DMS153 treated with DMSO at 0.1 percent for 48 hours (cell line): ENCODE measurements at regions not wholly inside any gene's neighbourhood (a gene's known extent, or its start where the extent isn't known, plus 50 kb on each side); places are given as distances from the start of the nearest gene placed in this dataset.

Experiments
- DNase-seq: peaks from one replicate; lab custom pipeline; 2025; ENCODE audit not compliant: unreplicated experiment; lab: John Stamatoyannopoulos, UW

DNA sequence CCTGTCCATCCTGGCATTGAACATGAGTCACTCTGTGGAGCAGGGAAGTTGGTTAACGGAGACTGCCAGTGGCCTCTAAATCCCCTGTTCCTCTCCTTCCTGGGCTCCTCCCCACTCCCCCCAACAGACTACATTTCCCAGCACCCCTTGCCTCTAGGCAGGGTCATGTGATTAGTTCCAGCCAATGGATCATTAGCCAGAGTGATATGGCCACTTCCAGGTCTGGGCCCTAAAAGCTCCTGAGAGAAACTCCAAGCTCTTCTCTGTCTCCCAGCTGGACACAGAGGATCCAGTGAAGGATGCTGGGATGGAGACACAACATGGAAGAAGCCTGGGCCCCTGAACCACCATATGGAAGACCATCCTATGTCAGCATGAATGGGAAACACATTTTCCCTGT lies 54.4 kb upstream of the RFLNA start:
- no peak for DNase-seq

DNA sequence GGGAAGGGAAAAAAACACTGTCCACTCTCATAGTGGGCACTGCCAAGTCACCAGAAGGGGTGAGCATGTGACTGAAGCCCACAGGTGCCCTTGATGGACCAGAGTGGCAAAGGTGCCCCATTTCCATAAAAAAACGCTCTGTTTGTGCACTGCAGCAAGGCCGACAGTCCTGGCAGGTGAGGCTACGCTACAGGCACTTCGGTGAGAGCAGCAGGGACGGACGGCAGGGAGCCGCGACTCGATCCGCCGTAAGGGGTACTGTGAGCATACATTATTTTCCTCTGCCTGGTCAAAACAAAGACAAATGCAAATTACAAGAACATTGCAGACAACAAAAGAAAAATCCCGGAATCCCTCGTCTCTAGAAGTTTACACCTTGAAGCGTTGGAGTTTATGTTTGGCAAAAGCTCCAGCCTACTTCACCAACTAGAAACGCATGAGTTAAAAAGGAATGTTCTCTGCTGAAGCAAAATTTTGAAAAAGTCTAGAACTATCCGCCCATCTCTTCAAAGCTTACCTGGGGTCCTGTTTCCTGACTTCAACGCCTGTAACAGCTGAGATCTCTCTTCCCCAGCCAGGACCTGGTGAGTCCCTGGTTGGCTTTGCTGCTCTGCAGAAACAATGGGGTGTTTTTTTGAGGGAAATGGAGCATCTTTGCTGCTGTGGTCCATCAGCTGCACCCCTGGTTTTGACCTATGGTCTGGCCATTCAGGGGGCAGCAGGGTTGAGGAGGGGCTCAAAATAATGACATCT lies 52.9 kb upstream of the RFLNA start:
- DNase-seq, result no peak

DNA sequence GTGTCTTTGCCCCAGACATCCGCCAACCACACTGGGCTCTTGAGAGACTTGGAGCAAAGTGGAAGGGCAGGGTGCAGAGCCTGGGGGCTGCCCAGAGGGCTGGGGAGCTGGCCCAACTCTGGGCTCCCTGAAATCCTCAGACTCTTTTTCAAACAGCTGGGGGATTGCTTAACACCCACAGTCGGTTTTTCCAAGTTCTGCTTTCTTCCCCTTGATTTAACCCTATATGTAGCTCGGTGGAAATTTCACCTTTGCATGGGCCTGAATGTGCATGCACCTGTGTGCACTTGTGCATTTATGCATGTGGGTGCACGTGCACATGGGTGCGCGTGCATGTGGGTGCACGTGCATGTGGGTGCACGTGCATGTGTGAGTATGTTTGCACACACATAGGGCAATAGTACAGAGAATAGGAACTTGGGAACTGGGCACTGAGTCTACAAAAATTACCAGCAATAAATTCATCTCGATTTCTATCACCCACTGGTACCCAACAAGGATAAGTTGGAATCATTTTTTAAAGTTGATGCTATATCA lies 52.3 kb upstream of the RFLNA start:
- no peak for DNase-seq

DNA sequence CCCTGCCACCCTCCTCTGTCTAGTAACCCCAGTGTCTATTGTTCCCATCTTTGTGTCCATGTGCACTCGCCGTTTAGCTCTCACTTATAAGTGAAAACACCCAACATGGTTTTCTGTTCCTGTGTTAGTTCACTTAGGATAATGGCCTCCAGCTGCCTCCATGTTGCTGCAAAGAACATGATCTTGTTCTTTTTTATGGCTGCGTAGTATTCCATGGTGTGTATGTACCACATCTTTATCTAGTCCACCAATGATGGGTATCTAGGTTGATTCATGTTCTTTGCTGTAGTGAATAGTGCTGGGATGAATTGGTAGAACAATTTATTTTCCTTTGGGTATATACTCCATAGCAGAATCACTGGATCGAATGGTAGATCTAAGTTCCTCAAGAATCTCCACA lies 51.0 kb upstream of the RFLNA start:
- no peak for DNase-seq
